Erythroblast (primary cell): ENCODE measurements at regions not wholly inside any gene's neighbourhood (a gene's known extent, or its start where the extent isn't known, plus 50 kb on each side); places are given as distances from the start of the nearest gene placed in this dataset.

ENCODE experiments used
- GATA1 ChIP-seq: IDR thresholded peaks from 2 replicates; pipeline ENCODE4 v1.6.1; 2011; ENCODE audit warnings: low read depth, mild to moderate bottlenecking, control low read depth, low read length, moderate library complexity
- POLR2A ChIP-seq: IDR thresholded peaks from 2 replicates; pipeline ENCODE4 v1.6.1; 2011; ENCODE audit warnings: mild to moderate bottlenecking, low read length

- TF ChIP-seq POLR2A (no peak), GATA1 (no peak)
These were observed 238.9 kb downstream of the BRD1 start for GRCh38 chr22:49588739-49589138.
